GM19239 (cell line): ENCODE measurements at regions not wholly inside any gene's neighbourhood (a gene's known extent, or its start where the extent isn't known, plus 50 kb on each side); places are given as distances from the start of the nearest gene placed in this dataset.
"Not testable (repeated sequence)": the region's sequence is repeated elsewhere in the genome, so short reads cannot be mapped to it uniquely, and the experiment has no call there.

ENCODE experiments used
- DNase-seq: peaks from one replicate; pipeline ENCODE4 v3.0.0; 2011; ENCODE audit warnings: low spot score; ENCODE audit not compliant: insufficient read length
- FAIRE-seq: peaks from 2 replicates; lab custom pipeline; 2011; peaks lifted over from hg19 to GRCh38; lab: Jason Lieb, UNC

- no peak for FAIRE-seq
- DNase-seq, result no peak
These were observed 152.6 kb upstream of the NUDT4 start for GRCh38 chr12:93225094-93225493.

- DNase-seq, result no peak
- FAIRE-seq, result peak; percentile 77
These were observed 151.4 kb upstream of the NUDT4 start for GRCh38 chr12:93226361-93226760.

- no peak for DNase-seq
- no peak for FAIRE-seq
These were observed 148.0 kb upstream of the NUDT4 start for GRCh38 chr12:93229494-93230325.

GRCh38 chr12:93230326-93230720 is 147.4 kb upstream of the NUDT4 start:
- DNase-seq, result no peak
- FAIRE-seq, result no peak

- no peak for FAIRE-seq
These were observed 145.8 kb upstream of the NUDT4 start for GRCh38 chr12:93231938-93232337.

GRCh38 chr12:93234641-93235040 is 143.1 kb upstream of the NUDT4 start:
- DNase-seq, result no peak

More at GRCh38 chr12:93231938-93232337, 145.8 kb upstream of the NUDT4 start:
- DNase-seq, result no peak

GRCh38 chr12:93235881-93236280 is 141.8 kb upstream of the NUDT4 start:
- no peak for FAIRE-seq
- DNase-seq, result no peak

More at GRCh38 chr12:93234641-93235040, 143.1 kb upstream of the NUDT4 start:
- no peak for FAIRE-seq

- DNase-seq, result no peak
- no peak for FAIRE-seq
These were observed 140.3 kb upstream of the NUDT4 start for GRCh38 chr12:93237235-93237915.

- FAIRE-seq, DNase-seq: not testable (repeated sequence)
These were observed 139.0 kb upstream of the NUDT4 start for GRCh38 chr12:93238512-93239262.

GRCh38 chr12:93239789-93240188 is 137.9 kb upstream of the NUDT4 start:
- not testable (repeated sequence) for DNase-seq, FAIRE-seq

- FAIRE-seq (no peak), DNase-seq (no peak)
These were observed 135.4 kb upstream of the NUDT4 start for GRCh38 chr12:93242154-93242972.

GRCh38 chr12:93243382-93243688 is 134.4 kb upstream of the NUDT4 start:
- FAIRE-seq, result no peak
- no peak for DNase-seq

- FAIRE-seq (peak; percentile 73), DNase-seq (no peak)
These were observed 133.8 kb upstream of the NUDT4 start for GRCh38 chr12:93243689-93244513.

- FAIRE-seq, result peak; percentile 82
- no peak for DNase-seq
These were observed 133.1 kb upstream of the NUDT4 start for GRCh38 chr12:93244514-93245077.

GRCh38 chr12:93245543-93245942 is 132.2 kb upstream of the NUDT4 start:
- FAIRE-seq (peak; percentile 75), DNase-seq (peak; percentile 23)

GRCh38 chr12:93247313-93247991 is 130.3 kb upstream of the NUDT4 start:
- DNase-seq (no peak), FAIRE-seq (peak; percentile 72)

- FAIRE-seq (no peak), DNase-seq (no peak)
These were observed 125.5 kb upstream of the NUDT4 start for GRCh38 chr12:93252221-93252620.

GRCh38 chr12:93254911-93255310 is 122.8 kb upstream of the NUDT4 start:
- FAIRE-seq (no peak), DNase-seq (no peak)
